Skeletal muscle satellite cell (primary cell): ENCODE measurements at regions not wholly inside any gene's neighbourhood (a gene's known extent, or its start where the extent isn't known, plus 50 kb on each side); places are given as distances from the start of the nearest gene placed in this dataset.
"Not testable (repeated sequence)": the region's sequence is repeated elsewhere in the genome, so short reads cannot be mapped to it uniquely, and the experiment has no call there.

Source experiments
- H3K27me3 ChIP-seq: 2 replicates; pipeline ENCODE4 v1.7.0; 2013; ENCODE audit warnings: low read length; ENCODE audit not compliant: control insufficient read depth, insufficient read depth
- H3K36me3 ChIP-seq: 2 replicates; pipeline ENCODE4 v1.7.0; 2013; ENCODE audit warnings: mild to moderate bottlenecking, control low read depth, low read length; ENCODE audit not compliant: insufficient read depth
- H3K4me1 ChIP-seq: 2 replicates; pipeline ENCODE4 v1.7.0; 2013; ENCODE audit warnings: low read length; ENCODE audit not compliant: control insufficient read depth, insufficient read depth
- H3K4me2 ChIP-seq: 2 replicates; pipeline ENCODE4 v1.7.0; 2013; ENCODE audit warnings: mild to moderate bottlenecking, low read length
- H3K4me3 ChIP-seq: 2 replicates; pipeline ENCODE4 v1.7.0; 2013; ENCODE audit warnings: low read length
- H3K9ac ChIP-seq: 2 replicates; pipeline ENCODE4 v1.7.0; 2013; ENCODE audit warnings: mild to moderate bottlenecking, low read depth, low read length, moderate library complexity
- H3K9me3 ChIP-seq: replicated peaks from 2 replicates; pipeline ENCODE4 v1.7.0; 2013; ENCODE audit warnings: mild to moderate bottlenecking, control low read depth, low read length

DNA sequence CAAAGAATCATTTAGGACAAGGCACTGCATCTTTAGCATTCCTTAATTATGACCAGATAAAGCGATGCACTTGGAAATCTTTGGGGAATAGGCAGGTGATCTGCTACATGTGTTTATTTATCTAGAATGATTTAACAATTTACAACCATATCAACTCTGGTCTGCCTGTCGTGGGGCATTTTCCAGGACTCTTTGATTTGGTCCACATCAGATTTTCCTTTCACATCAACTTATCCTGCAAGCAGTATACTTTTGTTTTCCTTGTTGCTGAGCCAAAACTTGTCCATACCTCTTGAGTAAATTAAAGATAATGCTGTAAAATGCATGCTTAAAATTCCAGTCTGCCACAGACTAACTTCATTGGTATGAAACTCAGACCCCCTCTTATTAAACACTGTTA lies 312.4 kb upstream of the TCF4 start:
- Histone ChIP-seq H3K27me3 (no peaks in the 10 kb centered on the region), H3K36me3 (no peaks in the 10 kb centered on the region), H3K4me2 (peak overlapping the region; percentile 62), H3K9ac (no peak overlapping the region), H3K4me3 (peak overlapping the region; percentile 2), H3K9me3 (no peaks in the 10 kb centered on the region), H3K4me1 (peaks cover 16% of the 10 kb centered on the region)

DNA sequence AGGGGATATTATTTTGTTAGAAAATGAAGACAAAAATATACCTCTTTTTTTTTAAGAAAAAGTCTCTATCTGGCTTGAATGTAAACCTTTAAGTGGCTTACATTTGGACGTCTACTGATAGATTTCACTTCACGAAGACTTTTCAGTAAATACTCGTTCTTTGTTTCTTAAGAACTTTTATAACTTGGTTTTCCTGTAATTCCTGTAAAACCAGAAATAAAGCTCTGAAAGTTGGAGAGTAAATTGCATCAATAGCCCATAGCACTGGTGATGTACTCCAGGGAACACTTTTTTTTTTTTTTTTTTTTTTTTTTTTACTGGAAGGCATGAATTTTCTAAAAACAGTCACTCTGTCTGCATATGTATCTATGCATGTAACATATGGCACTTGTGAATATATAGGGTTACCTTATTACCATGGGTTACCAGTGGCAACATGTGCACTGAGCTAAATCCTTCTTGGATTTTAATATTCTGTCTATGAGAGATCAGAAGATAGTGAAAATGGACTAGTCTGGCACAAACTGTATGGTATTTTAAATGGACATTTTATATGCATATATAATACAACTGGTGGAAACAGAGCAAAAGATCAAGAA lies 309.2 kb upstream of the TCF4 start:
- Histone ChIP-seq H3K4me3 (no peak overlapping the region), H3K9ac (no peak overlapping the region), H3K4me1 (peaks cover 16% of the 10 kb centered on the region), H3K4me2 (no peak overlapping the region), H3K9me3 (no peaks in the 10 kb centered on the region), H3K27me3 (no peaks in the 10 kb centered on the region), H3K36me3 (no peaks in the 10 kb centered on the region)

DNA sequence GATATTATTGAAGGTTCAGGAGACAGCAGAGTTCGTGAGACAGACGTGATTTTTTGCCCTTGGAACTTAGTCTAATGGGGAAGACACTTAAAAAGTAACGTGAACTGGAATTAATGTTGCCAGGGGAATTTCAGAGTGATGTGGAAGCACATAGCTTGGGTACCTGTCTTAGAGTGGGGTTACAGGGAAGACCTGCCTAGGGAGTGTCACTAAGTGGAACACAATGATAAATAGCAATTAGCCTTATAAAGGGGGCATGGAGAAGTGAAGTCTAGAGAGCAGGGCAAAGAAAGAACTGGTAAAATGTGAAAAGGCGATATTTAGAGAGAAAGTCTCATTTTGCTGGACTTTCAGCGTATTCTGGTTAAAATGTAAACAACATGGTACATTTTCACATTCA lies 306.0 kb upstream of the TCF4 start:
- no peaks in the 10 kb centered on the region for H3K4me1 ChIP-seq
- H3K27me3 ChIP-seq: no peaks in the 10 kb centered on the region
- H3K36me3 ChIP-seq: no peaks in the 10 kb centered on the region
- no peak overlapping the region for H3K4me3 ChIP-seq
- H3K4me2 ChIP-seq: no peak overlapping the region
- H3K9ac ChIP-seq: no peak overlapping the region
- no peaks in the 10 kb centered on the region for H3K9me3 ChIP-seq

DNA sequence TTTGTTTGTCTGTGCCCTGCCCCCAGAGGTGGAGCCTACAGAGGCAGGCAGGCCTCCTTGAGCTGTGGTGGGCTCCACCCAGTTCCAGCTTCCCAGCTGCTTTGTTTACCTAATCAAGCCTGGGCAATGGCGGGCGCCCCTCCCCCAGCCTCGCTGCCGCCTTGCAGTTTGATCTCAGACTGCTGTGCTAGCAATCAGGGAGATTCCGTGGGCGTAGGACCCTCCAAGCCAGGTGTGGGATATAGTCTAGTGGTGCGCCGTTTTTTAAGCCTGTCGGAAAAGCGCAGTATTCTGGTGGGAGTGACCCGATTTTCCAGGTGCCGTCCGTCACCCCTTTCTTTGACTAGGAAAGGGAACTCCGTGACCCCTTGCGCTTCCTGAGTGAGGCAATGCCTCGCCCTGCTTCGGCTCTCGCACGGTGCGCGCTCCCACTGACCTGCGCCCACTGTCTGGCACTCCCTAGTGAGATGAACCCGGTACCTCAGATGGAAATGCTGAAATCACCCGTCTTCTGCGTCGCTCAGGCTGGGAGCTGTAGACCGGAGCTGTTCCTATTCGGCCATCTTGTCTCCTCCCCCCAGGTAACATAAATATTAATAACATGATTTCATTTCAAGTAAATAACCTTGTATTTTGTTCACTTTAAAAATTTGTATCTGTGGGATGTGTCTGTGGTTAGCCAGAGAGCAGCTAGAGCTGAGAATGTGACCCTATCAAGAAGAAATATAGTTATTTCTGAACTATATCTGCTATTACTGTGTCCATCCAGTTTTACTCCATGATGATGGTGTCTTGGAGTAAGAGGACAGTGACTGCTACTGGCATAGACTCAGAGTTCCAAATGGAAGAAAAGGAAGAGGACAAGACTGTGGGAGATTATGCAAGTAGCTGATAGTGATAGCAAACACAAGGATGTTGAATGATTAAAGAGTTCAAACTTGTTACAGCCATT lies 305.1 kb upstream of the TCF4 start:
- H3K9me3 ChIP-seq, H3K36me3 ChIP-seq, H3K4me1 ChIP-seq, H3K4me3 ChIP-seq, H3K4me2 ChIP-seq, H3K9ac ChIP-seq, H3K27me3 ChIP-seq: not testable (repeated sequence)

DNA sequence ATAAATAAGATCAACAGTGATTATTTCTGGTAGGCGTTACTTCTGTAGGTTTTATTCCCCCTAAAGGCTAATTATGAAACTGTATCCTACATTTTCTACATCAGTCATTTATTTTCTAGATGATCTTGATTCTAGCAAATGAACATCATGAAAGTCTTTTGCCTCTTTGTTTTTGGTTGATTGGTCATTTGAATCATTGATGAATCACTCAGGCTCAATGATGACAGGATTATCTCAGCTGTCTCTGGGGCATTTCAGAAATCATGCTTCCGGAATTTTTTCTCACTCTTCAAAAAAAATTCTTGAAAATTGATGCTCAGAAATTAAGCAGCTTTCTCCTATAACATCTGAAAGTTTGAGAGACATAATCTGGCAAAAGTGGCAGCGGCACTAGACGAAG lies 298.9 kb upstream of the TCF4 start:
- no peak overlapping the region for H3K9ac ChIP-seq

DNA sequence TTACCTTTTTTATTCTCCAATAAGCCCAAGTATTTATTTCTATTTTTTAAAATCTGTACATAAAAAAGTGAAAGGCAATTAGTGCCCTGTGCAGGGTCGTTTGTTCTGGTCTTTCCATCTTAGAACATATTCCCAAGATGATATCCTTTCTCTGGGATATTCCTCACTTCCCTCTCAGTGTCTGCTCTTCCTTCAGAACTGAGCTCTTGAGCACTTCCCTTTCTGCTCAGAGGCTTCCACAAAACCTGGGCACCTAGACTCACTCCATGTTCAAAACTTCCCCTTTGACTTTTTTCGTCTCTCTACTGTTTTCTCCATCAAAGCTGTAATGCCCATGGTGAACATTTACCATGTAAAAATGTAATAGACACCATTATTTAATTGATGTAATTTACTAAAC lies 296.5 kb upstream of the TCF4 start:
- Histone ChIP-seq H3K36me3 (no peaks in the 10 kb centered on the region), H3K4me2 (no peak overlapping the region), H3K27me3 (no peaks in the 10 kb centered on the region), H3K4me1 (peaks cover 2% of the 10 kb centered on the region), H3K9ac (no peak overlapping the region), H3K9me3 (no peaks in the 10 kb centered on the region), H3K4me3 (no peak overlapping the region)

More for the DNA sequence above, 298.9 kb upstream of the TCF4 start:
- Histone ChIP-seq H3K27me3 (no peaks in the 10 kb centered on the region), H3K9me3 (no peaks in the 10 kb centered on the region), H3K4me2 (no peak overlapping the region), H3K4me3 (no peak overlapping the region), H3K36me3 (no peaks in the 10 kb centered on the region), H3K4me1 (peaks cover 2% of the 10 kb centered on the region)

DNA sequence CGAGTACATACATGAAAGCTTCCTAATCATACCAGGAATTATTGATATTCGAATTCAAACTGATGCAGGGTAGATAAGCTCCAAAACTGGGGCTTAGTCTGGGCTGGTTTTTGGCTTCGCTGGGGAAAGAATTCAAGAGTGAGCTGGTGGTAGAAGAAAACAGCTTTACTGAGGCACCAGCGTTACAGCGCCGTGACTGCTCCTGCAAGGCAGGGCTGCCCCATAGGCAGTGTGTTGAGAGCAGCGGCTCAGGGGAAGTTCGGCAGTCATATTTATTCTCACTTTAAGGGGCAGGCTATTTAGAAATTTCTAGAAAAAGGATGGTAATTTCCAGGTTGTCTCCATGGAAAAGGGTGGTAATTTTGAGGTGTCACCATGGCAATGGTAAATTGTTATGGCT lies 292.6 kb upstream of the TCF4 start:
- H3K4me3 ChIP-seq: no peak overlapping the region
- no peaks in the 10 kb centered on the region for H3K36me3 ChIP-seq
- no peak overlapping the region for H3K4me2 ChIP-seq
- H3K27me3 ChIP-seq: no peaks in the 10 kb centered on the region
- no peaks in the 10 kb centered on the region for H3K9me3 ChIP-seq
- peaks cover 5% of the 10 kb centered on the region for H3K4me1 ChIP-seq
- no peak overlapping the region for H3K9ac ChIP-seq

DNA sequence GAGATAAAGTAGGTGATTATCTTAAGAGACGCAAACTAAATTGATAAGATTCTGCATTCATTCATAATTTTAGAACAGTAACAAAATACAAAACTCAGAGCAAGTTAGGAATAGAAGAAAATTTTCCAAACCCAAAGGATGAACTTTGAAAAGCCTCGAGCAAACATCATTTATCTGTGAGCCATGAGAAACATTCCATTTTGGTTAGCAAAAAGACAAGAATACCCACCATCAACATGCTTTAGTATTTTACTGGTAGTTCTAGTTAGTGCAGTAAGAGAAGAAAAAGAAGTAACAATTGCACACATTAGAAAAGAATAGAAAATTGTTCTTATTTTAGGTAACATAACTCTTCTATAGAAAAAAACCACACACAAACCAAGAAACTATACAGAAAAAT lies 291.3 kb upstream of the TCF4 start:
- Histone ChIP-seq H3K9ac (no peak overlapping the region), H3K4me1 (peaks cover 5% of the 10 kb centered on the region), H3K9me3 (no peaks in the 10 kb centered on the region), H3K4me2 (no peak overlapping the region), H3K36me3 (no peaks in the 10 kb centered on the region), H3K27me3 (no peaks in the 10 kb centered on the region), H3K4me3 (no peak overlapping the region)

DNA sequence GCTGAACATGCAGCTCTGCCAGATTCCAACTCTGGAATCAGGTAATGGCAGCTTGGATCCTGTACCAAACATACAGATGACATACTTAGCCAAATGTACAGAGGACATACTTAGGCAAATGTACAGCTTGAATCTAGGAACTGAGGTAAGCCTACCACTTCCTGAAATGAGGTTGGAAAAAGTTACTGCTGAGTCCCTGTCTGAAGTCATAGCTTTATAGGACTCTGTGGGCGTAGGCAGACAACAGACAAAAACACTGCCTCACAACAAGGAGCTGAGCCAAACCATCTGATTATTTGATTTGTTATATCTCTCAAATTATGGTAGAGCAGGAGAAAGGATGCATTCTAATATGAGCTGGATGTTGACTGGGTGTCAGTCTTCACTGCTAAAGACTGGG lies 290.2 kb upstream of the TCF4 start:
- Histone ChIP-seq H3K4me3 (no peak overlapping the region), H3K9me3 (no peaks in the 10 kb centered on the region), H3K4me1 (peaks cover 5% of the 10 kb centered on the region), H3K9ac (no peak overlapping the region), H3K27me3 (no peaks in the 10 kb centered on the region), H3K4me2 (no peak overlapping the region), H3K36me3 (no peaks in the 10 kb centered on the region)

DNA sequence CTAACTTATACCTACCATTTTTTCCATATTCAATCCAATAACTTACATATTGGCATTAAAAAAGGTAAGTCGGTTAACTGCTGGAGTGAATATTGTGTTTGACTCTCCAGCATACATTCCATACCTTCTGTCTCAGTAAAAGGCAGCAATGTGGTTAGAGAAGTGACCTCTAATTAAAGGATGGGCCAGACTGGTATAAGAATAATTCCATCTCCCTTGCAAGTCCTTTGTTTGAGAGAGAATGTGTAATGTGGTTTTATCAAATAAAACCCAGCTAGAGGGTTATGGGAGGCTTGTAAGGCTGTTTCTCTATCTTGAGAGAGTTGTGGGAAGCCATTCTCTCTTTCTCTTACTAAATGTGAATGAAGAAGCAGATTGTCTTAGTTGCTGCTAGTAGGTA lies 289.3 kb upstream of the TCF4 start:
- no peaks in the 10 kb centered on the region for H3K36me3 ChIP-seq
- no peaks in the 10 kb centered on the region for H3K9me3 ChIP-seq
- H3K9ac ChIP-seq: no peak overlapping the region
- H3K4me1 ChIP-seq: peaks cover 5% of the 10 kb centered on the region
- H3K27me3 ChIP-seq: no peaks in the 10 kb centered on the region
- H3K4me3 ChIP-seq: no peak overlapping the region
- H3K4me2 ChIP-seq: no peak overlapping the region

DNA sequence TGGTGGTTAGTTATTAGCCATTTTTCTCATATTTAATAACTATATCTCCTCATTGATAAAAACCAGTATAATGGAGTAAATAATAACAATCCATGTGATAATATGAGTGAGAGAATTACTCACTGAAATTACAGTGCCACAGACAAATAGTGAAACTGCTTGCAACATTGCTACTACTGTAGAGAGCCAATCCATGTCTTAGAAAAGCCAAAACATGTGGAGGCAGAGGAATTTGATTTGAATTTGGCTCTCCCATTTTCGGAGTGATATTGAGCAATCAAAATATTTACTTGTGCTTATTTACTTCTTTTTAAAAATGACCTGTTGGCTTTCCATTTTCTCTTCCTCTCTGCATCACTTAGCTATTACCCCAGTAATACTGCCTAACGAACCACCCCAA lies 288.3 kb upstream of the TCF4 start:
- Histone ChIP-seq H3K4me1 (peaks cover 5% of the 10 kb centered on the region), H3K36me3 (no peaks in the 10 kb centered on the region), H3K4me2 (no peak overlapping the region), H3K9me3 (no peaks in the 10 kb centered on the region), H3K4me3 (no peak overlapping the region), H3K27me3 (no peaks in the 10 kb centered on the region), H3K9ac (no peak overlapping the region)
